AG08395 (cell line): ENCODE measurements at regions not wholly inside any gene's neighbourhood (a gene's known extent, or its start where the extent isn't known, plus 50 kb on each side); places are given as distances from the start of the nearest gene placed in this dataset.
A peak's percentile ranks its signal among the peaks of the same experiment; 100 is the strongest.

Experiments used
- DNase-seq: peaks from one replicate; pipeline ENCODE4 v3.0.0; 2012; ENCODE audit warnings: mixed read lengths, low spot score

- DNase-seq, result peak; percentile 23
Measured at GRCh38 chr3:188066141-188066540, 87.8 kb upstream of the LPP start.

GRCh38 chr3:188067932-188068331 lies 86.0 kb upstream of the LPP start:
- DNase-seq, result peak; percentile 74

- no peak for DNase-seq
Measured at GRCh38 chr3:188068342-188068741, 85.6 kb upstream of the LPP start.

- DNase-seq, result no peak
Measured at GRCh38 chr3:188071636-188072035, 82.3 kb upstream of the LPP start.

GRCh38 chr3:188076176-188076575 lies 77.8 kb upstream of the LPP start:
- DNase-seq, result no peak

- no peak for DNase-seq
Measured at GRCh38 chr3:188077160-188077799, 76.7 kb upstream of the LPP start.

- DNase-seq, result no peak
Measured at GRCh38 chr3:188080091-188080490, 73.9 kb upstream of the LPP start.

- DNase-seq, result peak; percentile 43
Measured at GRCh38 chr3:188082031-188082430, 71.9 kb upstream of the LPP start.

- DNase-seq, result no peak
Measured at GRCh38 chr3:188082450-188082849, 71.5 kb upstream of the LPP start.

GRCh38 chr3:188083011-188083410 lies 70.9 kb upstream of the LPP start:
- no peak for DNase-seq

- DNase-seq, result no peak
Measured at GRCh38 chr3:188084752-188085583, 69.0 kb upstream of the LPP start.

GRCh38 chr3:188085584-188086560 lies 68.1 kb upstream of the LPP start:
- DNase-seq, result no peak

- DNase-seq, result no peak
Measured at GRCh38 chr3:188088948-188089685, 64.8 kb upstream of the LPP start.

GRCh38 chr3:188090620-188091309 lies 63.2 kb upstream of the LPP start:
- DNase-seq, result no peak

- DNase-seq, result no peak
Measured at GRCh38 chr3:188091746-188092145, 62.2 kb upstream of the LPP start.

GRCh38 chr3:188092648-188093047 lies 61.3 kb upstream of the LPP start:
- DNase-seq, result peak; percentile 41

GRCh38 chr3:188095431-188095830 lies 58.5 kb upstream of the LPP start:
- no peak for DNase-seq

GRCh38 chr3:188097791-188098190 lies 56.2 kb upstream of the LPP start:
- no peak for DNase-seq

GRCh38 chr3:188099907-188100306 lies 54.0 kb upstream of the LPP start:
- no peak for DNase-seq

GRCh38 chr3:188102861-188103547 lies 51.0 kb upstream of the LPP start:
- DNase-seq, result no peak
